Esophagus squamous epithelium (tissue), 5 donors: ENCODE measurements at regions not wholly inside any gene's neighbourhood (a gene's known extent, or its start where the extent isn't known, plus 50 kb on each side); places are given as distances from the start of the nearest gene placed in this dataset.
"Not testable (repeated sequence)": the region's sequence is repeated elsewhere in the genome, so short reads cannot be mapped to it uniquely, and the experiment has no call there.

ENCODE experiments used
- DNase-seq: peaks from one replicate; lab custom pipeline; 2025; lab: John Stamatoyannopoulos, UW
- H3K27ac ChIP-seq, 4 donors: fragments of 200-600 bp; sonication (generic); one replicate each; pipeline ENCODE4 v1.5.1; 2016 to 2019; ENCODE audit warnings: mild to moderate bottlenecking in 1 of 4
- H3K27me3 ChIP-seq, 4 donors: fragments of 200-600 bp; sonication (generic); 1 replicate in 3 of 4; 2 replicates in 1 of 4; pipeline versions ENCODE4 v1.5.1 to v1.6.0; 2017 to 2021; ENCODE audit warnings: antibody characterized with exemption in 1 of 4
- H3K36me3 ChIP-seq, 3 donors: fragments of 200-600 bp; sonication (generic); one replicate each; pipeline ENCODE4 v1.5.1; 2016 to 2019
- H3K4me1 ChIP-seq, 3 donors: fragments of 200-600 bp; sonication (generic); one replicate each; pipeline ENCODE4 v1.5.1; 2017 to 2019
- H3K4me3 ChIP-seq, 4 donors: fragments of 200-600 bp; sonication (generic); 1 replicate in 3 of 4; 2 replicates in 1 of 4; pipeline ENCODE4 v1.5.1; 2016 to 2019; ENCODE audit warnings: mild to moderate bottlenecking in 2 of 4, moderate library complexity in 1 of 4
- H3K9me3 ChIP-seq, 3 donors: fragments of 200-600 bp; sonication (generic); one replicate each; pipeline ENCODE4 v1.5.1; 2016 to 2019
- POLR2A ChIP-seq, 4 donors: fragments of 450-650 bp; IDR thresholded peaks; one replicate each; pipeline ENCODE4 v1.6.1; 2017; ENCODE audit warnings: antibody characterized with exemption in 4 of 4, mild to moderate bottlenecking in 4 of 4, moderate library complexity in 3 of 4
- WGBS, 2 donors: methylation state at CpG; one replicate each; pipeline ENCODE4 v1.1.5; 2018; 5-methylcytosine and 5-hydroxymethylcytosine counted together
- intact Hi-C: fragments of 100-400 bp; cut with DNase I; formaldehyde crosslinking; loops from one replicate; pipeline ENCODE4 v1.15.0; 2022
- TF ChIP-seq, protein P1 (sequence below), 6 experiments: fragments of 450-650 bp in 4 of 6; fragments of 200-600 bp in 2 of 6; sonication (generic) in 2 of 6; IDR thresholded peaks; one replicate each; pipeline ENCODE4 v1.5.1; 2016 to 2019; ENCODE audit warnings: antibody characterized with exemption in 6 of 6, mild to moderate bottlenecking in 4 of 6, moderate library complexity in 4 of 6
- donor health status: DM: yes; HTN: yes; CAD: no.

DNA sequence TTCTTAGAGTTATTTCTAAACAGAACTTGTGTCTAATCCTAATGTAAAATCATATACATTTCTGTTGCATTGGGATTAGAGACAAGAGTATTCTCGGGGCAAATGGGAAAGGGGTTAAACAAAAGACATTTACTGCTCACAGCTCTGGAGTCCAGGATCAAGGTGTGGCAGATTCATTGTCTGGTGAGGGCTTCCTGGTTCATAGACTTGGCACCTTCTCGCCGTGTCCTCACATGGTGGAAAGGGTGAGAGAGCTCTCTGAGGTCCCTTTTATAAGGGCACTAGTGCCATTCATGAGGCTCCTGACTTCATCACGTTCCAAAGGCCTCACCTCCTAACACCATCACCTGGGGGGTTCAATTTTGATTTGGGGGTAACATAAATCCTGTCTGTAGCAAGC lies 90.3 kb upstream of the PRKX start:
- 40 to 68% methylated on average over 1 to 4 of the region's 4 CpGs for whole genome bisulfite sequencing, 2 donors
- H3K4me3 ChIP-seq = no peak overlapping the region
- H3K27ac ChIP-seq = no peak overlapping the region
- no peaks in the 10 kb centered on the region for H3K9me3 ChIP-seq
- intact Hi-C loops = no loop called here
- TF ChIP-seq POLR2A (IDR thresholded peaks at IDR 0.05) = no peak
- TF ChIP-seq, protein P1, sequence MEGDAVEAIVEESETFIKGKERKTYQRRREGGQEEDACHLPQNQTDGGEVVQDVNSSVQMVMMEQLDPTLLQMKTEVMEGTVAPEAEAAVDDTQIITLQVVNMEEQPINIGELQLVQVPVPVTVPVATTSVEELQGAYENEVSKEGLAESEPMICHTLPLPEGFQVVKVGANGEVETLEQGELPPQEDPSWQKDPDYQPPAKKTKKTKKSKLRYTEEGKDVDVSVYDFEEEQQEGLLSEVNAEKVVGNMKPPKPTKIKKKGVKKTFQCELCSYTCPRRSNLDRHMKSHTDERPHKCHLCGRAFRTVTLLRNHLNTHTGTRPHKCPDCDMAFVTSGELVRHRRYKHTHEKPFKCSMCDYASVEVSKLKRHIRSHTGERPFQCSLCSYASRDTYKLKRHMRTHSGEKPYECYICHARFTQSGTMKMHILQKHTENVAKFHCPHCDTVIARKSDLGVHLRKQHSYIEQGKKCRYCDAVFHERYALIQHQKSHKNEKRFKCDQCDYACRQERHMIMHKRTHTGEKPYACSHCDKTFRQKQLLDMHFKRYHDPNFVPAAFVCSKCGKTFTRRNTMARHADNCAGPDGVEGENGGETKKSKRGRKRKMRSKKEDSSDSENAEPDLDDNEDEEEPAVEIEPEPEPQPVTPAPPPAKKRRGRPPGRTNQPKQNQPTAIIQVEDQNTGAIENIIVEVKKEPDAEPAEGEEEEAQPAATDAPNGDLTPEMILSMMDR (IDR thresholded peaks at IDR 0.05) = no peak
- H3K4me1 ChIP-seq = peaks cover 0 to 19% (median 0%) of the 10 kb centered on the region in 3 donors
- H3K36me3 ChIP-seq = no peaks in the 10 kb centered on the region
- DNase-seq = no peak
- H3K27me3 ChIP-seq = no peaks in the 10 kb centered on the region

DNA sequence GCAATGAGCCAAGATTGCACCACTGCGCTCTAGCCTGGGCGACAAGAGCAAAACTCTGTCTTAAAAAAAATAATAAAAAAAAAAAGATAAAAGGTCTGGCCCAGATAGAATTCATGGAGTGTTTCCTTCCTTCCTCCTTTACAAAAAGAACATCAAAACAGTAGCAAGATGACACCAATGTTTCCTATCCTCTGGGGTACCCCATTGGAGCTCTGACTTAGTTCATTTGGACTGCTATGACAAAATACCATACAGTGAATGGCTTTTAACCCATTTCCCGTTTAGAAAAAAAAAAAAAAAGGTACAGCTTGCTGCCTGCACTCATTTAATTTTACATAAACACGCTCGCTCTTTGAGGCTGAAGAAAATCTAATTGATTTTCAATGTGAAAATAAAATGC lies 89.9 kb upstream of the PRKX start:
- TF ChIP-seq, protein P1 (IDR thresholded peaks at IDR 0.05) = no peak
- no peak for TF ChIP-seq POLR2A (IDR thresholded peaks at IDR 0.05)
- Histone ChIP-seq H3K4me1 (peaks cover 0 to 18% (median 0%) of the 10 kb centered on the region in 3 donors), H3K9me3 (no peaks in the 10 kb centered on the region), H3K27ac (no peak overlapping the region), H3K36me3 (no peaks in the 10 kb centered on the region), H3K4me3 (no peak overlapping the region), H3K27me3 (no peaks in the 10 kb centered on the region)
- WGBS, 2 donors = 70 to 83% methylated on average over 5 of the region's 5 CpGs
- DNase-seq = no peak
- intact Hi-C loops = no loop called here

DNA sequence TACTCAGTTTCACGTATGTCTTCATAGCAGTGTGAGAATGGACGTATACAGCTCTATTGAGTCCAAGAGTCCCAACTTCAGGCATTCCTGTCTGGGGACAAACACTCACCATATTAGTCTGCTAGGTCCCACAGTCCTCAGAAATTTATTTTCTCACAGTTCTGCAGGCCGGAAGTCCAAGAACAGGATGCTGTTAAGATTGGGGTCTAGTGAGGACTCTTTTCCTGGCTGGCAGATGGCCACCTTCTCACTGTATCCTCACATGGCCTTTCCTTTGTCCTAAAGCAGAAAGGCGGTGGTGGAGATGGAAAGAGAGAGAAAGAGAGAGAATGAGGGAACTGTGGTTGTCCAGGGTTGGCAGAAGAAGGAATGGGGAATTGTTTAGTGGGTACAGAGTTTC lies 82.0 kb upstream of the PRKX start:
- H3K4me3 ChIP-seq, H3K9me3 ChIP-seq, DNase-seq, H3K27me3 ChIP-seq, intact Hi-C loops, H3K27ac ChIP-seq, H3K36me3 ChIP-seq, H3K4me1 ChIP-seq: not testable (repeated sequence)
- 65 to 89% methylated on average over 3 to 4 of the region's 4 CpGs for WGBS, 2 donors

DNA sequence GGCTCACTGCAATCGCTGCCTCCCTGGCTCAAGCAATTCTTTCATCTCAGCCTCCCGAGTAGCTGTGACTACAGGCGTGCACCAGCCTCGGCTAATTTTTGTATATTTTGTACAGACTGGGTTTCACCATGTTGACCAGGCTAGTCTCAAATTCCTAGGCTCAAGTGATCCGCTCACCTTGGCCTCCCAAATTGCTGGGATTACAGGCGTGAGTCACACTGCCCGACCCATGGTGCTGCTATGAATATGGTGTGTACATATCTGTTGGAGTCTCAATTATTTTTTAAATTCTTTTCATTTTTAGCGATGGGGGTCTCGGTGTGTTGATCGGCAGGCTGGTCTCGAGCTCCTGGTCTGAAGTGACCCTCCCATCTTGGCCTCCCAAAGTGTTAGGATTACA lies 78.0 kb upstream of the PRKX start:
- H3K36me3 ChIP-seq = no peaks in the 10 kb centered on the region
- intact Hi-C loops = no loop called here
- no peak overlapping the region for H3K4me3 ChIP-seq
- H3K27me3 ChIP-seq = no peaks in the 10 kb centered on the region
- TF ChIP-seq, protein P1 (IDR thresholded peaks at IDR 0.05) = no peak
- TF ChIP-seq POLR2A (IDR thresholded peaks at IDR 0.05) = no peak
- peak overlapping the region in 2 of 4 donors; percentile 24 to 36 for H3K27ac ChIP-seq
- DNase-seq = no peak
- no peaks in the 10 kb centered on the region for H3K9me3 ChIP-seq
- 48 to 61% methylated on average over 7 to 10 of the region's 11 CpGs for WGBS, 2 donors
- H3K4me1 ChIP-seq = peaks cover 3 to 16% (median 5%) of the 10 kb centered on the region in 3 donors

DNA sequence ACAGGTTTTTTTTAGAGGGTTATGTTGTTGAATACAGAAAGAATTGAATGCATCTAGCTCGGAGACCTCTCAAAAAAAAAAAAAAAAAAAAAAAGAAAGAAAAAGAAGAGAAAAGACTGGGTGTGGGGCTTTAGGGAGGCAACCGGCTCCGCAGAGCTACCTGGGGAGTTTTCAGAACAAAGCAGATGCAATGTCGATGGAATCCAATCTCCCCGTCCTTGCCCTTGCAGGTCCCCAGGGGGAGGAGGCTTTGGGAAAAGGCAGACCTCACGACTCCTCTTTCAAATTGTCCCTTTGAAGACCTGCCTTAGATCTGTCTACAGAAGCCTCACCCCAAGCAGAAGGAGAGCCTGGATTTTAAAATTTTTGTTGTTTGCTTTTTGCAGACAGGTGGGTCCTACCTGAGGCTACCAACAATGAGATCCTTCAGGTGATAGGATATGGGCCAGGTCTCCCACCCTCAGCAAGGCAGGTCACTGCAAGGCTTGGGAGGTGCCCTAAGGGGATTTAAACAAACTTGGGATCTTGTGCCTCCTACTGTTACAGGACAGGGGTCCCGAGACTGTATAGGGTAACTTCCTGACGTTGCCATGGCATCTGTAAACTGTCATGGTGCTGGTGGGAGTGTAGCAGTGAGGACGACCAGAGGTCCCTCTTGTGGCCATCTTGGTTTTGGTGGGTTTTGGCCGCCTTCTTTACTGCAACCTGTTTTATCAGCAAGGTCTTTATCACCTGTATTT lies 75.2 kb upstream of the PRKX start:
- H3K27ac ChIP-seq = peak overlapping the region in 3 of 4 donors; percentile 65 to 74 (median 67)
- peaks cover 3 to 16% (median 5%) of the 10 kb centered on the region in 3 donors for H3K4me1 ChIP-seq
- no peaks in the 10 kb centered on the region for H3K27me3 ChIP-seq
- TF ChIP-seq POLR2A (IDR thresholded peaks at IDR 0.05) = no peak
- TF ChIP-seq, protein P1 (IDR thresholded peaks at IDR 0.05) = peak in 1 of 6 experiments; percentile 4
- H3K9me3 ChIP-seq = no peaks in the 10 kb centered on the region
- intact Hi-C loops = no loop called here
- DNase-seq = no peak
- no peaks in the 10 kb centered on the region for H3K36me3 ChIP-seq
- 16 to 50% methylated on average over 2 to 9 of the region's 10 CpGs for WGBS, 2 donors
- H3K4me3 ChIP-seq = peak overlapping the region in 1 of 4 donors; percentile 12
